ENCODE measurements at regions not wholly inside any gene's neighbourhood (a gene's known extent, or its start where the extent isn't known, plus 50 kb on each side); places are given as distances from the start of the nearest gene placed in this dataset.

GRCh38 chr11:81000334-81000733 is 1559.5 kb upstream of the TENM4 start:
- H3K9me3 ChIP-seq (ENCODE audit: low read length), result no peaks in the 10 kb centered on the region

GRCh38 chr11:80995523-80995922 is 1554.7 kb upstream of the TENM4 start:
- no peaks in the 10 kb centered on the region for H3K9me3 ChIP-seq (ENCODE audit: low read length)
- no peaks in the 10 kb centered on the region for H3K27me3 ChIP-seq (ENCODE audit: control insufficient read depth in 1 of 2, insufficient read depth in 2 of 2, low read length in 2 of 2)
- H3K9ac ChIP-seq (ENCODE audit: low read length), result no peak overlapping the region
- H3K4me1 ChIP-seq (ENCODE audit: insufficient read depth, low read length), result no peaks in the 10 kb centered on the region
- H3K4me3 ChIP-seq (ENCODE audit: low read depth in 1 of 2, low read length in 2 of 2), result no peak overlapping the region
- no peak overlapping the region for H3K27ac ChIP-seq (ENCODE audit: low read depth, low read length)
- H3K36me3 ChIP-seq (ENCODE audit: insufficient read depth, low read length), result no peaks in the 10 kb centered on the region

More at GRCh38 chr11:81000334-81000733, 1559.5 kb upstream of the TENM4 start:
- Histone ChIP-seq H3K4me1 (ENCODE audit: insufficient read depth, low read length) (no peaks in the 10 kb centered on the region), H3K36me3 (ENCODE audit: insufficient read depth, low read length) (no peaks in the 10 kb centered on the region), H3K4me3 (ENCODE audit: low read depth in 1 of 2, low read length in 2 of 2) (no peak overlapping the region), H3K27ac (ENCODE audit: low read depth, low read length) (no peak overlapping the region), H3K9ac (ENCODE audit: low read length) (no peak overlapping the region), H3K27me3 (ENCODE audit: control insufficient read depth in 1 of 2, insufficient read depth in 2 of 2, low read length in 2 of 2) (no peaks in the 10 kb centered on the region)

DNA sequence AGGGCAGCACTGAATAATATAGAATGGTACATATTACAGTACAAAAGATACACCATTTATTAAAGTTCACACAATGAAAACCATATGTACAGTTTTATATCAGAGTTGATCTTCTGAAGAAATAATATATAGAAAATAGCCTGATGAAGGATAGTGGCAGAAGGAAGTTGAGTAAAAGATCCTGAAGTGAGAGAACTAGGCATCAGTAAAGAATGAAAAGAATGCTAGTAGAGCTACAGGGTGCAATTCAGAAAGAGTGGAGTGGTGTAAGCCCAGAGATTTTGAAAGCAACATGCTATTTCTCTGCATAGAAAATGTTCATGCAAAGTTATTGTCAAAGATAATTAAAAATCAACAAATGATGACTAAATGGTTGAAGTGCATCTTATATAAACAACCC is 1552.7 kb upstream of the TENM4 start:
- H3K4me1 ChIP-seq (ENCODE audit: insufficient read depth, low read length), result no peaks in the 10 kb centered on the region
- H3K9ac ChIP-seq (ENCODE audit: low read length), result no peak overlapping the region
- no peaks in the 10 kb centered on the region for H3K27me3 ChIP-seq (ENCODE audit: control insufficient read depth in 1 of 2, insufficient read depth in 2 of 2, low read length in 2 of 2)
- H3K27ac ChIP-seq (ENCODE audit: low read depth, low read length), result no peak overlapping the region
- H3K4me3 ChIP-seq (ENCODE audit: low read depth in 1 of 2, low read length in 2 of 2), result no peak overlapping the region
- H3K36me3 ChIP-seq (ENCODE audit: insufficient read depth, low read length), result no peaks in the 10 kb centered on the region
- H3K9me3 ChIP-seq (ENCODE audit: low read length), result no peaks in the 10 kb centered on the region

GRCh38 chr11:80990885-80991284 is 1550.1 kb upstream of the TENM4 start:
- Histone ChIP-seq H3K27ac (ENCODE audit: low read depth, low read length) (no peak overlapping the region), H3K36me3 (ENCODE audit: insufficient read depth, low read length) (no peaks in the 10 kb centered on the region), H3K9me3 (ENCODE audit: low read length) (no peaks in the 10 kb centered on the region), H3K27me3 (ENCODE audit: control insufficient read depth in 1 of 2, insufficient read depth in 2 of 2, low read length in 2 of 2) (no peaks in the 10 kb centered on the region), H3K4me3 (ENCODE audit: low read depth in 1 of 2, low read length in 2 of 2) (no peak overlapping the region), H3K4me1 (ENCODE audit: insufficient read depth, low read length) (no peaks in the 10 kb centered on the region), H3K9ac (ENCODE audit: low read length) (no peak overlapping the region)

GRCh38 chr11:80987171-80987570 is 1546.3 kb upstream of the TENM4 start:
- Histone ChIP-seq H3K4me3 (ENCODE audit: low read depth in 1 of 2, low read length in 2 of 2) (no peak overlapping the region), H3K27ac (ENCODE audit: low read depth, low read length) (no peak overlapping the region), H3K36me3 (ENCODE audit: insufficient read depth, low read length) (no peaks in the 10 kb centered on the region), H3K9ac (ENCODE audit: low read length) (no peak overlapping the region), H3K9me3 (ENCODE audit: low read length) (no peaks in the 10 kb centered on the region), H3K4me1 (ENCODE audit: insufficient read depth, low read length) (no peaks in the 10 kb centered on the region), H3K27me3 (ENCODE audit: control insufficient read depth in 1 of 2, insufficient read depth in 2 of 2, low read length in 2 of 2) (no peaks in the 10 kb centered on the region)

DNA sequence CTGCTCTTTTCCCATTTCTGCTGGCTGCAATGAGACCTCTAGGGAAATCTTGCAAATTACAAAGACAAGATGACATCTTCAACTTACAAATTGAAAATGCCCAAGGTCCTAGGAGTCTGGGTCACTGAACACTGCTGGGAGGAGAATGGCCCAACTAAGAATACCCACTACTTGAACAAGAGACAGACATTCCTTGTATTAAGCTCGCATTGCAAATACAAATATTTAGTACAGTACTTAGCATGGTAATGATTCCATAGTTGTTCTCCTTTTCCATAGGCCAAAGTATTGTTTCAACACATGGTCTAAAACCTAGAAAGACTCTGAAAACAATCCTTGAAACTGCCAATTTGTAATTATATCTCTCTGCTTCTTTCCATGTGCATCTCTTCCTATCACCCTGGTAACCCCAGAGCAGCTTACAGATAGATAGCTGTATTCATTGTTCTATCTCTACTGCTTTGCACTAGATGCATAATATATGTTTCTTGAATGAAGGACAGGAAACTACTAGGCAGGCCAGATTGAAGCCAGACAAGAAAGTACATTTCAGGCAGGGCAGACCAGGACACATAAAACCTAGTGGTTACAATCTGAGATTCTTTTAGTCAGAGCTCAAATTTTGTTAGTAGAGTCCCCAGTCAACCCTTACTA is 1545.7 kb upstream of the TENM4 start:
- H3K4me3 ChIP-seq (ENCODE audit: low read depth in 1 of 2, low read length in 2 of 2), result no peak overlapping the region
- no peaks in the 10 kb centered on the region for H3K36me3 ChIP-seq (ENCODE audit: insufficient read depth, low read length)
- H3K4me1 ChIP-seq (ENCODE audit: insufficient read depth, low read length), result no peaks in the 10 kb centered on the region
- no peak overlapping the region for H3K27ac ChIP-seq (ENCODE audit: low read depth, low read length)
- no peaks in the 10 kb centered on the region for H3K9me3 ChIP-seq (ENCODE audit: low read length)
- no peak overlapping the region for H3K9ac ChIP-seq (ENCODE audit: low read length)
- H3K27me3 ChIP-seq (ENCODE audit: control insufficient read depth in 1 of 2, insufficient read depth in 2 of 2, low read length in 2 of 2), result no peaks in the 10 kb centered on the region

- Histone ChIP-seq H3K4me1 (ENCODE audit: insufficient read depth, low read length) (no peaks in the 10 kb centered on the region), H3K9me3 (ENCODE audit: low read length) (no peaks in the 10 kb centered on the region), H3K9ac (ENCODE audit: low read length) (no peak overlapping the region), H3K4me3 (ENCODE audit: low read depth in 1 of 2, low read length in 2 of 2) (no peak overlapping the region), H3K27me3 (ENCODE audit: control insufficient read depth in 1 of 2, insufficient read depth in 2 of 2, low read length in 2 of 2) (no peaks in the 10 kb centered on the region), H3K36me3 (ENCODE audit: insufficient read depth, low read length) (no peaks in the 10 kb centered on the region), H3K27ac (ENCODE audit: low read depth, low read length) (no peak overlapping the region)
Observed at GRCh38 chr11:80980227-80980626, 1539.4 kb upstream of the TENM4 start.

- Histone ChIP-seq H3K4me3 (ENCODE audit: low read depth in 1 of 2, low read length in 2 of 2) (no peak overlapping the region), H3K27me3 (ENCODE audit: control insufficient read depth in 1 of 2, insufficient read depth in 2 of 2, low read length in 2 of 2) (no peaks in the 10 kb centered on the region), H3K4me1 (ENCODE audit: insufficient read depth, low read length) (no peaks in the 10 kb centered on the region), H3K9me3 (ENCODE audit: low read length) (no peaks in the 10 kb centered on the region), H3K27ac (ENCODE audit: low read depth, low read length) (no peak overlapping the region), H3K36me3 (ENCODE audit: insufficient read depth, low read length) (no peaks in the 10 kb centered on the region), H3K9ac (ENCODE audit: low read length) (no peak overlapping the region)
Observed at GRCh38 chr11:80973786-80974185, 1533.0 kb upstream of the TENM4 start.

DNA sequence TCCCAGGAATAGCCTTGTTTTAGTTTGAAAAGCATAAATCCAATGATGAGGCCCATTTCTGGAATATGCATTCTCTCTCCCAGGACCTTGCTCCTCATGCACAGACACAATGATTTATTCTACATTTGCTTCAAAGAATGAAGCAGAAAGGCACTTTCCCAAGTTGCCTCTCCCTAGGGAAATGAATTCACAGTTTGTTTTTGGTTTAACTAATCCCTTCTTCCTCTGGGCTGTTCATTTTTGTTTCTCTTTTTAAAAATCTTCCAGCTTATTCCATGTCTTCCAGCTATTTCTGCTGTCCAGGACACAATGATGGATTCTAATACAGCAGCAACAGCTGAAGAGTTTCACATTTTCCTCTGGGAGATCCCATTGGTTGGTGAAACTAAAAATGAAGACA is 1529.2 kb upstream of the TENM4 start:
- Histone ChIP-seq H3K27me3 (ENCODE audit: control insufficient read depth in 1 of 2, insufficient read depth in 2 of 2, low read length in 2 of 2) (no peaks in the 10 kb centered on the region), H3K9me3 (ENCODE audit: low read length) (no peaks in the 10 kb centered on the region), H3K4me1 (ENCODE audit: insufficient read depth, low read length) (no peaks in the 10 kb centered on the region), H3K4me3 (ENCODE audit: low read depth in 1 of 2, low read length in 2 of 2) (no peak overlapping the region), H3K27ac (ENCODE audit: low read depth, low read length) (no peak overlapping the region), H3K9ac (ENCODE audit: low read length) (no peak overlapping the region), H3K36me3 (ENCODE audit: insufficient read depth, low read length) (no peaks in the 10 kb centered on the region)

GRCh38 chr11:80967649-80968048 is 1526.8 kb upstream of the TENM4 start:
- no peaks in the 10 kb centered on the region for H3K36me3 ChIP-seq (ENCODE audit: insufficient read depth, low read length)
- no peak overlapping the region for H3K9ac ChIP-seq (ENCODE audit: low read length)
- no peaks in the 10 kb centered on the region for H3K4me1 ChIP-seq (ENCODE audit: insufficient read depth, low read length)
- H3K27me3 ChIP-seq (ENCODE audit: control insufficient read depth in 1 of 2, insufficient read depth in 2 of 2, low read length in 2 of 2), result no peaks in the 10 kb centered on the region
- H3K27ac ChIP-seq (ENCODE audit: low read depth, low read length), result no peak overlapping the region
- no peak overlapping the region for H3K4me3 ChIP-seq (ENCODE audit: low read depth in 1 of 2, low read length in 2 of 2)
- H3K9me3 ChIP-seq (ENCODE audit: low read length), result no peaks in the 10 kb centered on the region

- Histone ChIP-seq H3K27me3 (ENCODE audit: control insufficient read depth in 1 of 2, insufficient read depth in 2 of 2, low read length in 2 of 2) (no peaks in the 10 kb centered on the region), H3K4me3 (ENCODE audit: low read depth in 1 of 2, low read length in 2 of 2) (no peak overlapping the region), H3K9me3 (ENCODE audit: low read length) (no peaks in the 10 kb centered on the region), H3K27ac (ENCODE audit: low read depth, low read length) (no peak overlapping the region), H3K4me1 (ENCODE audit: insufficient read depth, low read length) (no peaks in the 10 kb centered on the region), H3K36me3 (ENCODE audit: insufficient read depth, low read length) (no peaks in the 10 kb centered on the region), H3K9ac (ENCODE audit: low read length) (no peak overlapping the region)
Observed at GRCh38 chr11:80960381-80961029, 1519.7 kb upstream of the TENM4 start.

DNA sequence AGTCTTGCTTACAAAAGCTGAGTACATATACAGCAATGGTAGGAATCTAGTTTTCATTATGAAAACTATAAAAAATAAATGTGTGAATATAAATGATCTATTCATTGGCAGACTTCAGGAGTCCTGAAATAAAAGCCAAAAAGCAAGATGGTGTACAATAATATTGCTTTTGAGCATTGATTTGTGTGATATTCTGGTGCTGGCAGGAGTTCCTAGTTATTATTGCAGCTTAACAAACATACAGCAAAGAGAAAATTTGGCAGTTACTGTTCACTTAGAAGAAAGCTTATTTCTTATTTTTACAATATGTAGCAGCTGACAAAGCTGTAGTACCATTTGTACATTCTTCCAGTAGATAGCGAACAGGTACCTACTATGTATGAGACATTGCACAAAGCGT is 1518.9 kb upstream of the TENM4 start:
- no peak overlapping the region for H3K27ac ChIP-seq (ENCODE audit: low read depth, low read length)
- H3K36me3 ChIP-seq (ENCODE audit: insufficient read depth, low read length), result no peaks in the 10 kb centered on the region
- no peak overlapping the region for H3K4me3 ChIP-seq (ENCODE audit: low read depth in 1 of 2, low read length in 2 of 2)
- no peaks in the 10 kb centered on the region for H3K27me3 ChIP-seq (ENCODE audit: control insufficient read depth in 1 of 2, insufficient read depth in 2 of 2, low read length in 2 of 2)
- no peaks in the 10 kb centered on the region for H3K4me1 ChIP-seq (ENCODE audit: insufficient read depth, low read length)
- H3K9ac ChIP-seq (ENCODE audit: low read length), result no peak overlapping the region
- H3K9me3 ChIP-seq (ENCODE audit: low read length), result no peaks in the 10 kb centered on the region

Measured in muscle layer of colon (tissue), 2 donors.